HEK293 (cell line): ENCODE measurements at regions not wholly inside any gene's neighbourhood (a gene's known extent, or its start where the extent isn't known, plus 50 kb on each side); places are given as distances from the start of the nearest gene placed in this dataset.

Experiments
- AEBP2 ChIP-seq: fragments of 450-650 bp; formaldehyde crosslinking; IDR thresholded peaks from 2 replicates; pipeline ENCODE4 v1.5.1; 2016; ENCODE audit warnings: missing biosample characterization, missing genetic modification characterization, borderline replicate concordance
- BCL11B ChIP-seq: fragments of 450-650 bp; formaldehyde crosslinking; IDR thresholded peaks from 2 replicates; pipeline ENCODE4 v1.5.1; 2016; ENCODE audit warnings: low read depth, missing biosample characterization, missing genetic modification characterization
- HOXA7 ChIP-seq: sonication (generic); formaldehyde crosslinking; IDR thresholded peaks from 2 replicates; pipeline ENCODE4 v1.8.1; 2022; ENCODE audit warnings: missing genetic modification reagents, borderline replicate concordance
- KLF9 ChIP-seq: fragments of 450-650 bp; formaldehyde crosslinking; IDR thresholded peaks from 2 replicates; pipeline ENCODE4 v1.5.1; 2016; ENCODE audit warnings: missing biosample characterization, missing genetic modification characterization, low read depth
- PRDM1 ChIP-seq: fragments of 450-650 bp; formaldehyde crosslinking; IDR thresholded peaks from 2 replicates; pipeline ENCODE4; 2016; ENCODE audit warnings: missing biosample characterization, missing genetic modification characterization
- TCF7L2 ChIP-seq: IDR thresholded peaks from 2 replicates; pipeline ENCODE4 v1.6.1; 2011; ENCODE audit warnings: low read depth, mild to moderate bottlenecking, inconsistent platforms, low read length, moderate library complexity, borderline replicate concordance
- ZBTB49 ChIP-seq: fragments of 450-650 bp; formaldehyde crosslinking; IDR thresholded peaks from 2 replicates; pipeline ENCODE4 v1.5.1; 2016; ENCODE audit warnings: missing biosample characterization, missing genetic modification characterization, low read depth
- ZNF140 ChIP-seq: fragments of 450-650 bp; formaldehyde crosslinking; IDR thresholded peaks from 2 replicates; pipeline ENCODE4 v1.5.1; 2016; ENCODE audit warnings: missing biosample characterization, missing genetic modification characterization
- ZNF146 ChIP-seq: fragments of 450-650 bp; formaldehyde crosslinking; IDR thresholded peaks from 2 replicates; pipeline ENCODE4 v1.5.1; 2016; ENCODE audit warnings: missing biosample characterization, missing genetic modification characterization
- ZNF623 ChIP-seq: fragments of 450-650 bp; formaldehyde crosslinking; IDR thresholded peaks from 2 replicates; pipeline ENCODE4 v1.5.1; 2016; ENCODE audit warnings: missing biosample characterization, missing genetic modification characterization
- ZNF660 ChIP-seq: fragments of 450-650 bp; IDR thresholded peaks from 2 replicates; pipeline ENCODE4 v1.5.1; 2018; ENCODE audit warnings: missing biosample characterization, mild to moderate bottlenecking, missing genetic modification characterization
- TF ChIP-seq, protein P1 (sequence below): fragments of 450-650 bp; formaldehyde crosslinking; IDR thresholded peaks from 2 replicates; pipeline ENCODE4 v1.5.1; 2016; ENCODE audit warnings: missing biosample characterization, missing genetic modification characterization
- TF ChIP-seq, protein P2 (sequence below): fragments of 450-650 bp; formaldehyde crosslinking; IDR thresholded peaks from 2 replicates; pipeline ENCODE4 v1.5.1; 2016; ENCODE audit warnings: missing biosample characterization, missing genetic modification characterization

GRCh38 chr16:60363566-60363965 is 1629.5 kb upstream of the GOT2 start:
- TF ChIP-seq ZNF140 (tag by site-specific recombination), result no peak
- no peak for TF ChIP-seq ZNF623 (tag by site-specific recombination)
- TF ChIP-seq, protein P1, sequence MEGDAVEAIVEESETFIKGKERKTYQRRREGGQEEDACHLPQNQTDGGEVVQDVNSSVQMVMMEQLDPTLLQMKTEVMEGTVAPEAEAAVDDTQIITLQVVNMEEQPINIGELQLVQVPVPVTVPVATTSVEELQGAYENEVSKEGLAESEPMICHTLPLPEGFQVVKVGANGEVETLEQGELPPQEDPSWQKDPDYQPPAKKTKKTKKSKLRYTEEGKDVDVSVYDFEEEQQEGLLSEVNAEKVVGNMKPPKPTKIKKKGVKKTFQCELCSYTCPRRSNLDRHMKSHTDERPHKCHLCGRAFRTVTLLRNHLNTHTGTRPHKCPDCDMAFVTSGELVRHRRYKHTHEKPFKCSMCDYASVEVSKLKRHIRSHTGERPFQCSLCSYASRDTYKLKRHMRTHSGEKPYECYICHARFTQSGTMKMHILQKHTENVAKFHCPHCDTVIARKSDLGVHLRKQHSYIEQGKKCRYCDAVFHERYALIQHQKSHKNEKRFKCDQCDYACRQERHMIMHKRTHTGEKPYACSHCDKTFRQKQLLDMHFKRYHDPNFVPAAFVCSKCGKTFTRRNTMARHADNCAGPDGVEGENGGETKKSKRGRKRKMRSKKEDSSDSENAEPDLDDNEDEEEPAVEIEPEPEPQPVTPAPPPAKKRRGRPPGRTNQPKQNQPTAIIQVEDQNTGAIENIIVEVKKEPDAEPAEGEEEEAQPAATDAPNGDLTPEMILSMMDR (tag by site-specific recombination), result no peak
- TF ChIP-seq ZBTB49 (tag by site-specific recombination), result no peak
- TF ChIP-seq, protein P2, sequence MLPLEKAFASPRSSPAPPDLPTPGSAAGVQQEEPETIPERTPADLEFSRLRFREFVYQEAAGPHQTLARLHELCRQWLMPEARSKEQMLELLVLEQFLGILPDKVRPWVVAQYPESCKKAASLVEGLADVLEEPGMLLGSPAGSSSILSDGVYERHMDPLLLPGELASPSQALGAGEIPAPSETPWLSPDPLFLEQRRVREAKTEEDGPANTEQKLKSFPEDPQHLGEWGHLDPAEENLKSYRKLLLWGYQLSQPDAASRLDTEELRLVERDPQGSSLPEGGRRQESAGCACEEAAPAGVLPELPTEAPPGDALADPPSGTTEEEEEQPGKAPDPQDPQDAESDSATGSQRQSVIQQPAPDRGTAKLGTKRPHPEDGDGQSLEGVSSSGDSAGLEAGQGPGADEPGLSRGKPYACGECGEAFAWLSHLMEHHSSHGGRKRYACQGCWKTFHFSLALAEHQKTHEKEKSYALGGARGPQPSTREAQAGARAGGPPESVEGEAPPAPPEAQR (tag by site-specific recombination), result no peak
- no peak for TF ChIP-seq HOXA7
- no peak for TF ChIP-seq PRDM1
- no peak for TF ChIP-seq ZNF146 (tag by site-specific recombination)
- TF ChIP-seq KLF9, result no peak
- TF ChIP-seq TCF7L2, result no peak
- no peak for TF ChIP-seq BCL11B
- no peak for TF ChIP-seq AEBP2 (tag by site-specific recombination)
- no peak for TF ChIP-seq ZNF660 (tag by site-specific recombination)
